ENCODE measurements at regions not wholly inside any gene's neighbourhood (a gene's known extent, or its start where the extent isn't known, plus 50 kb on each side); places are given as distances from the start of the nearest gene placed in this dataset.

- in situ Hi-C loops (cut with HindIII; ENCODE audit: extremely low pct_ligation_motif_present, low pct_unique_long_range_greater_than_20kb) (no loop called here), intact Hi-C loops (cut with micrococcal nuclease; ENCODE audit: unreplicated experiment) (no loop called here)
- no peak overlapping the region for H2AFZ ChIP-seq (ENCODE audit: low read length)
- no peaks in the 10 kb centered on the region for H3K9me3 ChIP-seq (ENCODE audit: low read length)
- H4K20me1 ChIP-seq (ENCODE audit: insufficient read depth, low read length) = no peaks in the 10 kb centered on the region
- no peaks in the 10 kb centered on the region for H3K27me3 ChIP-seq (ENCODE audit: control insufficient read depth in 1 of 2, insufficient read depth in 2 of 2, low read length in 2 of 2)
- ChIA-PET POLR2A (no interaction called here), CTCF (ENCODE audit: low intra/inter-chr PET ratio, low total read pairs) (no interaction called here)
- no peak overlapping the region for H3K4me2 ChIP-seq (ENCODE audit: low read depth, low read length)
- H3K36me3 ChIP-seq (replicated peaks in 1 of 2; ENCODE audit: control insufficient read depth in 1 of 2, insufficient read depth in 2 of 2, low read length in 2 of 2) = no peaks in the 10 kb centered on the region
- FAIRE-seq (no peak), DNase-seq (ENCODE audit: low spot score) (no peak), ATAC-seq (no peak)
- TF ChIP-seq, protein P1, sequence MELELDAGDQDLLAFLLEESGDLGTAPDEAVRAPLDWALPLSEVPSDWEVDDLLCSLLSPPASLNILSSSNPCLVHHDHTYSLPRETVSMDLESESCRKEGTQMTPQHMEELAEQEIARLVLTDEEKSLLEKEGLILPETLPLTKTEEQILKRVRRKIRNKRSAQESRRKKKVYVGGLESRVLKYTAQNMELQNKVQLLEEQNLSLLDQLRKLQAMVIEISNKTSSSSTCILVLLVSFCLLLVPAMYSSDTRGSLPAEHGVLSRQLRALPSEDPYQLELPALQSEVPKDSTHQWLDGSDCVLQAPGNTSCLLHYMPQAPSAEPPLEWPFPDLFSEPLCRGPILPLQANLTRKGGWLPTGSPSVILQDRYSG (CRISPR knock-in tag; IDR thresholded peaks at IDR 0.05) = no peak
- TF ChIP-seq IKZF5 (CRISPR knock-in tag; IDR thresholded peaks at IDR 0.05) = no peak
- no peak for TF ChIP-seq AGO1 (IDR thresholded peaks at IDR 0.05; ENCODE audit: low read depth, low read length, poor library complexity, severe bottlenecking)
- no peak for TF ChIP-seq ELF4 (CRISPR knock-in tag; IDR thresholded peaks at IDR 0.05; ENCODE audit: borderline replicate concordance)
- no peak overlapping the region for H3K4me3 ChIP-seq (replicated peaks in 1 of 3; ENCODE audit: insufficient read depth in 1 of 3, low read depth in 2 of 3, low read length in 3 of 3)
- no peak overlapping the region for H3K9ac ChIP-seq (ENCODE audit: insufficient read depth, low read depth, low read length)
- no peak overlapping the region for H3K27ac ChIP-seq (ENCODE audit: extremely low read length, insufficient read depth, low read length)
- H3K4me1 ChIP-seq (ENCODE audit: insufficient read depth, low read length) = no peaks in the 10 kb centered on the region
- no peaks in the 10 kb centered on the region for H3K79me2 ChIP-seq (ENCODE audit: insufficient read depth, low read length)
- 32% methylated on average over 6 of the region's 7 CpGs for WGBS (ENCODE audit: low lambda C conversion rate)
- no TSS peak for BruUV-seq (replicated peaks)
Measured at GRCh38 chr1:55468142-55468795, 253.1 kb upstream of the USP24 start.

DNA sequence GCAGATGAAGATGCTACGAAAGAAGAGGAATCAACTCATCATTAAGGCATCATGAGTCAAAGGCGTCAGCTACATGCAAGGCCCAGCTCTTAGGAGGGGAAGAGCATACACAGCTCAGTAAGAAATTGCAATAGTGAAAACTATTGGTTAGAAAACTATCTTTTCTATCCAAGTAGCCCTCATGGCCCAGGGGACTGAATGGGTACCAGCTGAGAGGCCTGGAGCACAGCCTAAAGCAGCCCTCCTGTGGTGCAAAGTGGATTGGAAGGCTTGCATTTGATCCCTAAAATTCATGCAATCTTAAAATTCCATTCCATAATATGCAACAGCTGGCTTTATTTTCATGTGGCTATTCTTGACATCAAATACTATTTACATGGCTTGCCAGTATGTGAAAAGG is 251.8 kb upstream of the USP24 start:
- no peaks in the 10 kb centered on the region for H3K79me2 ChIP-seq (ENCODE audit: insufficient read depth, low read length)
- CTCF ChIA-PET (ENCODE audit: low intra/inter-chr PET ratio, low total read pairs) = no interaction called here
- no peaks in the 10 kb centered on the region for H3K36me3 ChIP-seq (replicated peaks in 1 of 2; ENCODE audit: control insufficient read depth in 1 of 2, insufficient read depth in 2 of 2, low read length in 2 of 2)
- POLR2A ChIA-PET = no interaction called here
- no peaks in the 10 kb centered on the region for H3K9me3 ChIP-seq (ENCODE audit: low read length)
- H3K27ac ChIP-seq (ENCODE audit: extremely low read length, insufficient read depth, low read length) = no peak overlapping the region
- no peak overlapping the region for H3K4me2 ChIP-seq (ENCODE audit: low read depth, low read length)
- intact Hi-C loops (cut with micrococcal nuclease; ENCODE audit: unreplicated experiment) (no loop called here), in situ Hi-C loops (cut with HindIII; ENCODE audit: extremely low pct_ligation_motif_present, low pct_unique_long_range_greater_than_20kb) (no loop called here)
- no TSS peak for BruUV-seq (replicated peaks)
- ATAC-seq (no peak), FAIRE-seq (no peak), DNase-seq (ENCODE audit: low spot score) (no peak)
- H3K9ac ChIP-seq (ENCODE audit: insufficient read depth, low read depth, low read length) = no peak overlapping the region
- WGBS (ENCODE audit: low lambda C conversion rate) = 35% methylated on average over 2 of the region's 2 CpGs
- H3K4me3 ChIP-seq (replicated peaks in 1 of 3; ENCODE audit: insufficient read depth in 1 of 3, low read depth in 2 of 3, low read length in 3 of 3) = no peak overlapping the region
- H3K4me1 ChIP-seq (ENCODE audit: insufficient read depth, low read length) = no peaks in the 10 kb centered on the region
- H3K27me3 ChIP-seq (ENCODE audit: control insufficient read depth in 1 of 2, insufficient read depth in 2 of 2, low read length in 2 of 2) = no peaks in the 10 kb centered on the region
- no peak overlapping the region for H2AFZ ChIP-seq (ENCODE audit: low read length)
- H4K20me1 ChIP-seq (ENCODE audit: insufficient read depth, low read length) = no peaks in the 10 kb centered on the region
- TF ChIP-seq, protein P2, sequence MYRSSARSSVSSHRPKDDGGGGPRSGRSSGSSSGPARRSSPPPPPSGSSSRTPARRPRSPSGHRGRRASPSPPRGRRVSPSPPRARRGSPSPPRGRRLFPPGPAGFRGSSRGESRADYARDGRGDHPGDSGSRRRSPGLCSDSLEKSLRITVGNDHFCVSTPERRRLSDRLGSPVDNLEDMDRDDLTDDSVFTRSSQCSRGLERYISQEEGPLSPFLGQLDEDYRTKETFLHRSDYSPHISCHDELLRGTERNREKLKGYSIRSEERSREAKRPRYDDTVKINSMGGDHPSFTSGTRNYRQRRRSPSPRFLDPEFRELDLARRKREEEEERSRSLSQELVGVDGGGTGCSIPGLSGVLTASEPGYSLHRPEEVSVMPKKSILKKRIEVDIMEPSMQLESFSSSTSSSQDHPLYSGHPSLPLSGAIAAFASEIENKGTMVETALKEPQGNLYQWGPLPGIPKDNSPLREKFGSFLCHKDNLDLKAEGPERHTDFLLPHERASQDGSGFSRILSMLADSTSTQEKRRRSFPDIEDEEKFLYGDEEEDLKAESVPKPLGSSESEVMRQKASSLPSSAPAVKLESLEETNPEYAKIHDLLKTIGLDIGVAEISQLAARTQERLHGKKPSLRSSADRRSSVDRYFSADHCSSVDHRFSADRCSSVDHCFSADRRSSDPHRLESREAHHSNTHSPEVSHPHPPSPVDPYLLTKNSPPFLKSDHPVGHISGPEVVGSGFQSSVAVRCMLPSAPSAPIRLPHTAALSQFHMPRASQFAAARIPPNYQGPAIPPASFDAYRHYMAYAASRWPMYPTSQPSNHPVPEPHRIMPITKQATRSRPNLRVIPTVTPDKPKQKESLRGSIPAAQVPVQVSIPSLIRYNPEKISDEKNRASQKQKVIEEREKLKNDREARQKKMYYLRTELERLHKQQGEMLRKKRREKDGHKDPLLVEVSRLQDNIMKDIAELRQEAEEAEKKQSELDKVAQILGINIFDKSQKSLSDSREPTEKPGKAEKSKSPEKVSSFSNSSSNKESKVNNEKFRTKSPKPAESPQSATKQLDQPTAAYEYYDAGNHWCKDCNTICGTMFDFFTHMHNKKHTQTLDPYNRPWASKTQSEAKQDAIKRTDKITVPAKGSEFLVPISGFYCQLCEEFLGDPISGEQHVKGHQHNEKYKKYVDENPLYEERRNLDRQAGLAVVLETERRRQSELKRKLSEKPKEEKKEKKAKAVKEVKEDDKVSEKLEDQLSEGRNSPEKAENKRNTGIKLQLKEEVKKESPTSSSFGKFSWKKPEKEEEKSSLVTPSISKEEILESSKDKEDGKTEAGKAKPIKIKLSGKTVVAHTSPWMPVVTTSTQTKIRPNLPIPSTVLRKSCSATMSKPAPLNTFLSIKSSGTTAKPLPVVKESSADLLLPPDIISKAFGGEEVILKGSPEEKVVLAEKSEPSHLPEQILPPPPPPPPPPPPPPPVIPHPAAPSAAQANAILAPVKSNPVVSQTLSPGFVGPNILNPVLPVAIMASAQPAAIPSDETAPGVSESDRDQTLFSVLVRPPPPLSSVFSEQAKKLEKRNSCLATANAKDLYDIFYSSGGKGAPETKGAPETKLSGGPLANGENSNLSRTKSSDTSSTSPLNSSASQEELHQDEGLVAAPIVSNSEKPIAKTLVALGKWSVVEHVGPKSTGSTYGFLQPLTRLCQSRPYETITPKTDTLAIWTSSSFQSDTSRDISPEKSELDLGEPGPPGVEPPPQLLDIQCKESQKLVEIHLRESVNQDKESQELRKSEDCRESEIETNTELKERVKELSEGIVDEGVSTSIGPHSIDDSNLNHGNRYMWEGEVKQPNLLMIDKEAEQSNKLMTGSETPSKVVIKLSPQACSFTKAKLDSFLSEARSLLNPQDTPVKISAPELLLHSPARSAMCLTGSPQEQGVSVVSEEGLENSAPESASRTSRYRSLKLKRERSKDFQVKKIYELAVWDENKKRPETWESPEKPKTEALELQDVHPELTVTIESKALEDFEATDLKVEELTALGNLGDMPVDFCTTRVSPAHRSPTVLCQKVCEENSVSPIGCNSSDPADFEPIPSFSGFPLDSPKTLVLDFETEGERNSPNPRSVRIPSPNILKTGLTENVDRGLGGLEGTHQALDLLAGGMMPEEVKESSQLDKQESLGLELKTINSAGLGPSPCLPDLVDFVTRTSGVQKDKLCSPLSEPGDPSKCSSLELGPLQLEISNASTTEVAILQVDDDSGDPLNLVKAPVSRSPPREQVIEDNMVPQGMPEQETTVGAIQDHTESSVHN (CRISPR knock-in tag; IDR thresholded peaks at IDR 0.05) = no peak
- TF ChIP-seq PHB2 (IDR thresholded peaks at IDR 0.05; ENCODE audit: partially characterized antibody) = no peak
- TF ChIP-seq POLR2G (IDR thresholded peaks at IDR 0.05; ENCODE audit: low read depth, low read length) = no peak
- no peak for TF ChIP-seq ZMYM2 (CRISPR knock-in tag; IDR thresholded peaks at IDR 0.05)
